ENCODE measurements at regions not wholly inside any gene's neighbourhood (a gene's known extent, or its start where the extent isn't known, plus 50 kb on each side); places are given as distances from the start of the nearest gene placed in this dataset.

GRCh38 chr14:101037021-101037817 is 133.7 kb upstream of the RTL1 start:
- TF ChIP-seq, protein P1, sequence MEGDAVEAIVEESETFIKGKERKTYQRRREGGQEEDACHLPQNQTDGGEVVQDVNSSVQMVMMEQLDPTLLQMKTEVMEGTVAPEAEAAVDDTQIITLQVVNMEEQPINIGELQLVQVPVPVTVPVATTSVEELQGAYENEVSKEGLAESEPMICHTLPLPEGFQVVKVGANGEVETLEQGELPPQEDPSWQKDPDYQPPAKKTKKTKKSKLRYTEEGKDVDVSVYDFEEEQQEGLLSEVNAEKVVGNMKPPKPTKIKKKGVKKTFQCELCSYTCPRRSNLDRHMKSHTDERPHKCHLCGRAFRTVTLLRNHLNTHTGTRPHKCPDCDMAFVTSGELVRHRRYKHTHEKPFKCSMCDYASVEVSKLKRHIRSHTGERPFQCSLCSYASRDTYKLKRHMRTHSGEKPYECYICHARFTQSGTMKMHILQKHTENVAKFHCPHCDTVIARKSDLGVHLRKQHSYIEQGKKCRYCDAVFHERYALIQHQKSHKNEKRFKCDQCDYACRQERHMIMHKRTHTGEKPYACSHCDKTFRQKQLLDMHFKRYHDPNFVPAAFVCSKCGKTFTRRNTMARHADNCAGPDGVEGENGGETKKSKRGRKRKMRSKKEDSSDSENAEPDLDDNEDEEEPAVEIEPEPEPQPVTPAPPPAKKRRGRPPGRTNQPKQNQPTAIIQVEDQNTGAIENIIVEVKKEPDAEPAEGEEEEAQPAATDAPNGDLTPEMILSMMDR (IDR thresholded peaks at IDR 0.05) = no peak
- no peak for TF ChIP-seq POLR2A (IDR thresholded peaks at IDR 0.05)
- TF ChIP-seq POLR2AphosphoS5 (IDR thresholded peaks at IDR 0.05) = no peak

Data from prostate gland (tissue), 2 donors.